OCI-LY1 (cell line): ENCODE measurements at regions not wholly inside any gene's neighbourhood (a gene's known extent, or its start where the extent isn't known, plus 50 kb on each side); places are given as distances from the start of the nearest gene placed in this dataset.

Experiments
- H2AFZ ChIP-seq: fragments of 200-600 bp; sonication (generic), shearing (Covaris generic); 2 replicates; pipeline ENCODE4 v1.6.0; 2014; ENCODE audit warnings: antibody characterized with exemption, mild to moderate bottlenecking, low read length
- H3F3A ChIP-seq: fragments of 200-600 bp; sonication (generic), shearing (Covaris generic); 2 replicates; pipeline ENCODE4 v1.6.0; 2014; ENCODE audit warnings: mild to moderate bottlenecking, antibody characterized with exemption, low read length, moderate library complexity; ENCODE audit not compliant: insufficient read depth
- H3K27ac ChIP-seq: fragments of 200-600 bp; sonication (generic); 2 replicates; pipeline ENCODE4 v1.5.1; 2014; ENCODE audit warnings: low read length, mixed run types, mild to moderate bottlenecking, low read depth; ENCODE audit not compliant: poor library complexity, severe bottlenecking
- H3K27me3 ChIP-seq: fragments of 200-600 bp; sonication (generic); 2 replicates; pipeline ENCODE4 v1.6.0; 2014; ENCODE audit warnings: antibody characterized with exemption, mild to moderate bottlenecking, low read length, moderate library complexity; ENCODE audit not compliant: insufficient read depth
- H3K36me3 ChIP-seq: fragments of 200-600 bp; sonication (generic); 2 replicates; pipeline ENCODE4 v1.6.1; 2014; ENCODE audit warnings: mild to moderate bottlenecking, antibody characterized with exemption, low read length, moderate library complexity, mixed read lengths; ENCODE audit not compliant: insufficient read depth
- H3K4me1 ChIP-seq: fragments of 200-600 bp; sonication (generic); 2 replicates; pipeline ENCODE4 v1.5.1; 2014; ENCODE audit warnings: mild to moderate bottlenecking, low read length, moderate library complexity; ENCODE audit not compliant: insufficient read depth, severe bottlenecking
- H3K4me2 ChIP-seq: fragments of 200-600 bp; sonication (generic), shearing (Covaris generic); 2 replicates; pipeline ENCODE4 v1.6.1; 2014; ENCODE audit warnings: low read length
- H3K4me3 ChIP-seq: fragments of 200-600 bp; sonication (generic); 2 replicates; pipeline ENCODE4 v1.5.1; 2014; ENCODE audit warnings: low read length, low read depth, mild to moderate bottlenecking, mixed read lengths; ENCODE audit not compliant: poor library complexity, severe bottlenecking
- H3K79me2 ChIP-seq: fragments of 200-600 bp; shearing (Covaris generic); 2 replicates; pipeline ENCODE4 v1.6.1; 2016; ENCODE audit warnings: mixed run types, low read length, mixed read lengths; ENCODE audit not compliant: insufficient read depth
- H3K9ac ChIP-seq: fragments of 200-600 bp; sonication (generic), shearing (Covaris generic); 2 replicates; pipeline ENCODE4 v1.6.1; 2014; ENCODE audit warnings: mild to moderate bottlenecking, low read length, mixed read lengths
- H3K9me2 ChIP-seq: fragments of 200-600 bp; sonication (generic), shearing (Covaris generic); 2 replicates; pipeline ENCODE4 v1.6.1; 2014; ENCODE audit warnings: low read depth, mild to moderate bottlenecking, low read length, mixed read lengths
- H3K9me3 ChIP-seq: fragments of 200-600 bp; shearing (Covaris generic); 2 replicates; pipeline ENCODE4 v1.6.1; 2014; ENCODE audit warnings: low read length, mixed read lengths
- H4K20me1 ChIP-seq: fragments of 200-600 bp; sonication (generic), shearing (Covaris generic); 2 replicates; pipeline ENCODE4 v1.6.0; 2016; ENCODE audit warnings: mild to moderate bottlenecking, low read length; ENCODE audit not compliant: insufficient read depth
- CTCF ChIP-seq: fragments of 200-600 bp; sonication (generic), shearing (Covaris generic); IDR thresholded peaks from 2 replicates; pipeline ENCODE4 v1.5.1; 2017; ENCODE audit warnings: mild to moderate bottlenecking, antibody characterized with exemption, low read length, moderate library complexity, mixed read lengths
- EZH2 ChIP-seq: fragments of 200-600 bp; sonication (generic), shearing (Covaris generic); IDR thresholded peaks from 2 replicates; pipeline ENCODE4 v1.8.0; 2017; ENCODE audit warnings: borderline replicate concordance, mixed run types, mild to moderate bottlenecking, antibody characterized with exemption, low read length, moderate library complexity, mixed read lengths

- no peaks in the 10 kb centered on the region for H3K79me2 ChIP-seq
- TF ChIP-seq EZH2 (no peak), CTCF (no peak)
- no peaks in the 10 kb centered on the region for H3K9me3 ChIP-seq
- H3K27ac ChIP-seq, result no peak overlapping the region
- no peaks in the 10 kb centered on the region for H3K4me1 ChIP-seq
- H3F3A ChIP-seq, result no peaks in the 10 kb centered on the region
- H3K27me3 ChIP-seq, result no peaks in the 10 kb centered on the region
- peaks cover 39% of the 10 kb centered on the region; the same call in 1 of the 2 replicates for H3K36me3 ChIP-seq
- H3K9ac ChIP-seq, result no peak overlapping the region
- no peak overlapping the region for H3K4me2 ChIP-seq
- H4K20me1 ChIP-seq, result no peaks in the 10 kb centered on the region
- no peak overlapping the region for H3K4me3 ChIP-seq
- no peaks in the 10 kb centered on the region for H3K9me2 ChIP-seq
- H2AFZ ChIP-seq, result no peak overlapping the region
These were observed 100.5 kb downstream of the BLTP1 start for GRCh38 chr4:122252584-122252983.

GRCh38 chr4:122259849-122260248 is 107.7 kb downstream of the BLTP1 start:
- no peak for TF ChIP-seq EZH2
- no peak for TF ChIP-seq CTCF
- Histone ChIP-seq H3K27ac (no peak overlapping the region), H3K79me2 (no peaks in the 10 kb centered on the region), H3K9me2 (no peaks in the 10 kb centered on the region), H3K4me1 (no peaks in the 10 kb centered on the region), H3K9ac (no peak overlapping the region), H2AFZ (no peak overlapping the region), H3K36me3 (peaks cover 35% of the 10 kb centered on the region), H3K9me3 (no peaks in the 10 kb centered on the region), H3K27me3 (no peaks in the 10 kb centered on the region), H3F3A (no peaks in the 10 kb centered on the region), H4K20me1 (no peaks in the 10 kb centered on the region), H3K4me3 (no peak overlapping the region), H3K4me2 (no peak overlapping the region)

GRCh38 chr4:122276359-122276758 is 102.5 kb upstream of the ADAD1 start:
- Histone ChIP-seq H3K79me2 (no peaks in the 10 kb centered on the region), H3K9ac (no peak overlapping the region), H3K4me3 (no peak overlapping the region), H3K9me3 (no peaks in the 10 kb centered on the region), H2AFZ (no peak overlapping the region), H3K9me2 (no peaks in the 10 kb centered on the region), H3K27me3 (no peaks in the 10 kb centered on the region), H3K27ac (no peak overlapping the region), H3K4me1 (no peaks in the 10 kb centered on the region), H3K4me2 (no peak overlapping the region), H3K36me3 (peaks cover 15% of the 10 kb centered on the region; the same call in 1 of the 2 replicates), H4K20me1 (no peaks in the 10 kb centered on the region), H3F3A (no peaks in the 10 kb centered on the region)
- TF ChIP-seq EZH2 (no peak), CTCF (no peak)
